IPS DF 19.7 (cell line): ENCODE measurements at regions not wholly inside any gene's neighbourhood (a gene's known extent, or its start where the extent isn't known, plus 50 kb on each side); places are given as distances from the start of the nearest gene placed in this dataset.

Experiments
- DNase-seq: peaks from one replicate; pipeline ENCODE4 v3.0.0-alpha.2; 2013; ENCODE audit warnings: low read depth, low spot score

GRCh38 chr6:159342146-159342545, 172.9 kb downstream of the FNDC1 start:
- no peak for DNase-seq

GRCh38 chr6:159334068-159334467, 164.9 kb downstream of the FNDC1 start:
- DNase-seq, result no peak

- DNase-seq, result no peak
These were observed 162.3 kb downstream of the FNDC1 start for GRCh38 chr6:159331451-159331850.

- DNase-seq, result no peak
These were observed 159.9 kb downstream of the FNDC1 start for GRCh38 chr6:159329081-159329480.

- DNase-seq, result no peak
These were observed 158.9 kb downstream of the FNDC1 start for GRCh38 chr6:159328052-159328451.

- DNase-seq, result no peak
These were observed 156.3 kb downstream of the FNDC1 start for GRCh38 chr6:159325476-159325875.

- DNase-seq, result no peak
These were observed 155.4 kb downstream of the FNDC1 start for GRCh38 chr6:159324596-159324995.
